Gastrocnemius medialis (tissue), 4 donors: ENCODE measurements at regions not wholly inside any gene's neighbourhood (a gene's known extent, or its start where the extent isn't known, plus 50 kb on each side); places are given as distances from the start of the nearest gene placed in this dataset.

ENCODE experiments used
- POLR2A ChIP-seq, 2 donors: fragments of 450-650 bp; IDR thresholded peaks; one replicate each; pipeline ENCODE4 v1.6.1; 2017; ENCODE audit warnings: antibody characterized with exemption in 2 of 2, mild to moderate bottlenecking in 2 of 2, moderate library complexity in 2 of 2
- TF ChIP-seq, protein P1 (sequence below), 5 experiments: fragments of 450-650 bp in 3 of 5; fragments of 200-600 bp in 2 of 5; sonication (generic) in 2 of 5; IDR thresholded peaks in 4 of 5; conservative IDR thresholded peaks in 1 of 5; 1 replicate in 4 of 5; 2 replicates in 1 of 5; pipeline ENCODE4 v1.5.1; 2016 to 2019; ENCODE audit warnings: antibody characterized with exemption in 5 of 5, mild to moderate bottlenecking in 3 of 5, moderate library complexity in 3 of 5

- TF ChIP-seq, protein P1, sequence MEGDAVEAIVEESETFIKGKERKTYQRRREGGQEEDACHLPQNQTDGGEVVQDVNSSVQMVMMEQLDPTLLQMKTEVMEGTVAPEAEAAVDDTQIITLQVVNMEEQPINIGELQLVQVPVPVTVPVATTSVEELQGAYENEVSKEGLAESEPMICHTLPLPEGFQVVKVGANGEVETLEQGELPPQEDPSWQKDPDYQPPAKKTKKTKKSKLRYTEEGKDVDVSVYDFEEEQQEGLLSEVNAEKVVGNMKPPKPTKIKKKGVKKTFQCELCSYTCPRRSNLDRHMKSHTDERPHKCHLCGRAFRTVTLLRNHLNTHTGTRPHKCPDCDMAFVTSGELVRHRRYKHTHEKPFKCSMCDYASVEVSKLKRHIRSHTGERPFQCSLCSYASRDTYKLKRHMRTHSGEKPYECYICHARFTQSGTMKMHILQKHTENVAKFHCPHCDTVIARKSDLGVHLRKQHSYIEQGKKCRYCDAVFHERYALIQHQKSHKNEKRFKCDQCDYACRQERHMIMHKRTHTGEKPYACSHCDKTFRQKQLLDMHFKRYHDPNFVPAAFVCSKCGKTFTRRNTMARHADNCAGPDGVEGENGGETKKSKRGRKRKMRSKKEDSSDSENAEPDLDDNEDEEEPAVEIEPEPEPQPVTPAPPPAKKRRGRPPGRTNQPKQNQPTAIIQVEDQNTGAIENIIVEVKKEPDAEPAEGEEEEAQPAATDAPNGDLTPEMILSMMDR (IDR thresholded peaks at IDR 0.05 in 4 of 5, conservative IDR thresholded peaks at IDR 0.05 in 1 of 5): no peak
- TF ChIP-seq POLR2A (IDR thresholded peaks at IDR 0.05): no peak
Measured at GRCh38 chr3:168863561-168863960, 767.8 kb upstream of the GOLIM4 start.
